ENCODE measurements at regions not wholly inside any gene's neighbourhood (a gene's known extent, or its start where the extent isn't known, plus 50 kb on each side); places are given as distances from the start of the nearest gene placed in this dataset.

GRCh38 chr16:9610727-9611126, 519.3 kb downstream of the HAPSTR1 start:
- DNase-seq (ENCODE audit: low read depth in 1 of 2, low spot score in 1 of 2) = no peak
- TF ChIP-seq SPI1 (IDR thresholded peaks at IDR 0.05; ENCODE audit: borderline replicate concordance, low read depth) (no peak), POLR2AphosphoS5 (IDR thresholded peaks at IDR 0.05; ENCODE audit: low read depth) (no peak), CTCF (IDR thresholded peaks at IDR 0.05; ENCODE audit: insufficient read depth, low read length) (no peak), GABPA (IDR thresholded peaks at IDR 0.05; ENCODE audit: low read depth) (no peak), REST (IDR thresholded peaks at IDR 0.05; ENCODE audit: insufficient replicate concordance, low read depth) (no peak)
- no peak overlapping the region for H3K4me3 ChIP-seq (replicated peaks; ENCODE audit: insufficient read depth, low read length)
- no peak overlapping the region for H3K27ac ChIP-seq (replicated peaks)
- H3K27me3 ChIP-seq (ENCODE audit: insufficient read depth, poor library complexity, severe bottlenecking) = no peaks in the 10 kb centered on the region

- DNase-seq (ENCODE audit: low read depth in 1 of 2, low spot score in 1 of 2) = no peak
Measured at GRCh38 chr16:9612267-9612666, 520.8 kb downstream of the HAPSTR1 start.

GRCh38 chr16:9614389-9614788, 522.9 kb downstream of the HAPSTR1 start:
- TF ChIP-seq GABPA (IDR thresholded peaks at IDR 0.05; ENCODE audit: low read depth) (no peak), SPI1 (IDR thresholded peaks at IDR 0.05; ENCODE audit: borderline replicate concordance, low read depth) (no peak), REST (IDR thresholded peaks at IDR 0.05; ENCODE audit: insufficient replicate concordance, low read depth) (no peak), CTCF (IDR thresholded peaks at IDR 0.05; ENCODE audit: insufficient read depth, low read length) (no peak), POLR2AphosphoS5 (IDR thresholded peaks at IDR 0.05; ENCODE audit: low read depth) (no peak)
- H3K4me3 ChIP-seq (replicated peaks; ENCODE audit: insufficient read depth, low read length) = no peak overlapping the region
- no peak for DNase-seq (ENCODE audit: low read depth in 1 of 2, low spot score in 1 of 2)
- H3K27me3 ChIP-seq (ENCODE audit: insufficient read depth, poor library complexity, severe bottlenecking) = no peaks in the 10 kb centered on the region
- H3K27ac ChIP-seq (replicated peaks) = no peak overlapping the region

More at GRCh38 chr16:9612267-9612666, 520.8 kb downstream of the HAPSTR1 start:
- H3K27me3 ChIP-seq (ENCODE audit: insufficient read depth, poor library complexity, severe bottlenecking) = no peaks in the 10 kb centered on the region
- no peak for TF ChIP-seq POLR2AphosphoS5 (IDR thresholded peaks at IDR 0.05; ENCODE audit: low read depth)
- TF ChIP-seq GABPA (IDR thresholded peaks at IDR 0.05; ENCODE audit: low read depth) = no peak
- TF ChIP-seq REST (IDR thresholded peaks at IDR 0.05; ENCODE audit: insufficient replicate concordance, low read depth) = no peak
- TF ChIP-seq SPI1 (IDR thresholded peaks at IDR 0.05; ENCODE audit: borderline replicate concordance, low read depth) = no peak
- TF ChIP-seq CTCF (IDR thresholded peaks at IDR 0.05; ENCODE audit: insufficient read depth, low read length) = no peak
- H3K4me3 ChIP-seq (replicated peaks; ENCODE audit: insufficient read depth, low read length) = no peak overlapping the region
- no peak overlapping the region for H3K27ac ChIP-seq (replicated peaks)
